A549 (cell line): ENCODE measurements at regions not wholly inside any gene's neighbourhood (a gene's known extent, or its start where the extent isn't known, plus 50 kb on each side); places are given as distances from the start of the nearest gene placed in this dataset.

ENCODE experiments used
- ATAC-seq, 2 experiments: fragments of 200-7000 bp in 1 of 2; fragments of >200 bp in 1 of 2; cut with Nextera tagmentation in 1 of 2; cut with Tn5 transposase in 1 of 2; 3 replicates each; pipeline versions ENCODE4 v1.8.0 to v1.9.1; 2018 to 2020; ENCODE audit warnings: mild to moderate bottlenecking in 1 of 2, moderate library complexity in 1 of 2
- CTCF ChIA-PET: fragments of 300-600 bp; sonication (Branson Sonifier 250); formaldehyde crosslinking; extraction: SDS; loops from one replicate; lab custom pipeline; 2021; ENCODE audit warnings: antibody characterized with exemption, inconsistent platforms; lab: Yijun Ruan, JAX
- POLR2A ChIA-PET: fragments of 350-600 bp; formaldehyde crosslinking; extraction: SDS; loops from one replicate; lab custom pipeline; 2021; ENCODE audit warnings: antibody characterized with exemption, inconsistent platforms; lab: Yijun Ruan, JAX
- DNase-seq, 2 experiments: peaks; one replicate each; pipeline versions ENCODE4 v3.0.0 to v3.0.0-alpha.2; 2011 to 2016; ENCODE audit warnings: low read depth in 1 of 2, low spot score in 1 of 2
- FAIRE-seq: peaks from 2 replicates; lab custom pipeline; 2011; peaks lifted over from hg19 to GRCh38; lab: Jason Lieb, UNC
- H3K27ac ChIP-seq, 2 experiments: fragments of >200 bp; sonication (Bioruptor Twin); formaldehyde crosslinking; 3 replicates each; pipeline ENCODE4 v1.5.1; 2016 to 2017
- H3K4me1 ChIP-seq: fragments of >200 bp; sonication (Bioruptor Twin); formaldehyde crosslinking; 3 replicates; pipeline ENCODE4 v1.6.1; 2016
- H3K4me2 ChIP-seq: fragments of >200 bp; sonication (Bioruptor Twin); formaldehyde crosslinking; 3 replicates; pipeline ENCODE4 v1.6.1; 2016
- H3K4me3 ChIP-seq: fragments of >200 bp; sonication (Bioruptor Twin); formaldehyde crosslinking; 3 replicates; pipeline ENCODE4 v1.5.1; 2016
- H3K9me3 ChIP-seq: fragments of >200 bp; sonication (Bioruptor Twin); formaldehyde crosslinking; 3 replicates; pipeline ENCODE4 v1.6.1; 2016
- BHLHE40 ChIP-seq: IDR thresholded peaks from 2 replicates; pipeline ENCODE4 v1.6.1; 2012; ENCODE audit warnings: low read depth, low read length, inconsistent platforms
- CBX8 ChIP-seq: fragments of 200-600 bp; sonication (generic); IDR thresholded peaks from 2 replicates; pipeline ENCODE4 v1.6.1; 2016
- CHD2 ChIP-seq: fragments of 150-350 bp; IDR thresholded peaks from 2 replicates; pipeline ENCODE4 v1.6.1; 2014; ENCODE audit warnings: low read length; ENCODE audit not compliant: partially characterized antibody
- EP300 ChIP-seq, 2 experiments: fragments of >200 bp; sonication (Bioruptor Twin); formaldehyde crosslinking; IDR thresholded peaks; 2 replicates in 1 of 2; 3 replicates in 1 of 2; pipeline ENCODE4 v1.6.1; 2016 to 2017
- ESRRA ChIP-seq: fragments of 150-350 bp; IDR thresholded peaks from 2 replicates; pipeline ENCODE4 v1.6.1; 2014; ENCODE audit warnings: mild to moderate bottlenecking, low read length, borderline replicate concordance
- FOSB ChIP-seq: fragments of 250-450 bp; sonication (Bioruptor Pico); IDR thresholded peaks from 2 replicates; pipeline ENCODE4 v1.5.0; 2020; ENCODE audit warnings: mild to moderate bottlenecking, moderate library complexity
- GATA3 ChIP-seq: IDR thresholded peaks from 2 replicates; pipeline ENCODE4 v1.6.1; 2012; ENCODE audit warnings: borderline replicate concordance
- HDAC2 ChIP-seq: fragments of 200-600 bp; sonication (generic); IDR thresholded peaks from 2 replicates; pipeline ENCODE4 v1.6.1; 2016
- HOXA7 ChIP-seq: fragments of 250-450 bp; sonication (Bioruptor Pico); IDR thresholded peaks from 2 replicates; pipeline ENCODE4 v1.5.0; 2020; ENCODE audit warnings: mild to moderate bottlenecking, moderate library complexity
- HOXB13 ChIP-seq: fragments of 250-450 bp; sonication (Bioruptor Pico); IDR thresholded peaks from 2 replicates; pipeline ENCODE4 v1.5.0; 2020; ENCODE audit warnings: low read depth, mild to moderate bottlenecking, moderate library complexity
- JUN ChIP-seq, 2 experiments: fragments of >200 bp; sonication (Bioruptor Twin); formaldehyde crosslinking; IDR thresholded peaks; 2 replicates in 1 of 2; 3 replicates in 1 of 2; pipeline ENCODE4 v1.6.1; 2016 to 2017
- JUNB ChIP-seq: fragments of >200 bp; sonication (Bioruptor Twin); formaldehyde crosslinking; IDR thresholded peaks from 2 replicates; pipeline ENCODE4 v1.6.1; 2016
- KDM5A ChIP-seq: fragments of 200-600 bp; sonication (generic); IDR thresholded peaks from 2 replicates; pipeline ENCODE4 v1.6.1; 2016; ENCODE audit warnings: antibody characterized with exemption, mild to moderate bottlenecking
- NFE2L2 ChIP-seq: fragments of 150-350 bp; conservative IDR thresholded peaks from 2 replicates; pipeline ENCODE4 v1.6.1; 2014; ENCODE audit warnings: low read length
- POLR2A ChIP-seq: IDR thresholded peaks from 2 replicates; pipeline ENCODE4 v1.6.1; 2012; ENCODE audit warnings: mild to moderate bottlenecking, low read length
- RNF2 ChIP-seq: fragments of 200-600 bp; sonication (generic); IDR thresholded peaks from 2 replicates; pipeline ENCODE4 v1.6.1; 2016; ENCODE audit warnings: low read depth, mild to moderate bottlenecking, antibody characterized with exemption, moderate library complexity, borderline replicate concordance
- SREBF2 ChIP-seq: fragments of 450-650 bp; IDR thresholded peaks from 2 replicates; pipeline ENCODE4 v1.6.1; 2014; ENCODE audit warnings: mild to moderate bottlenecking, moderate library complexity
- ZC3H11A ChIP-seq: fragments of 450-650 bp; IDR thresholded peaks from 2 replicates; pipeline ENCODE4 v1.6.1; 2014; ENCODE audit warnings: antibody characterized with exemption, mild to moderate bottlenecking
- ZFP36 ChIP-seq: fragments of 450-650 bp; IDR thresholded peaks from 2 replicates; pipeline ENCODE4 v1.6.1; 2014; ENCODE audit warnings: borderline replicate concordance; ENCODE audit not compliant: partially characterized antibody
- ZNF302 ChIP-seq: fragments of 250-450 bp; sonication (Bioruptor Pico); IDR thresholded peaks from 2 replicates; pipeline ENCODE4 v1.9.0; 2021; ENCODE audit warnings: inconsistent platforms, mild to moderate bottlenecking, moderate library complexity
- ZSCAN20 ChIP-seq: fragments of 250-450 bp; sonication (Bioruptor Pico); IDR thresholded peaks from 2 replicates; pipeline ENCODE4 v1.8.0; 2022; ENCODE audit warnings: mild to moderate bottlenecking, moderate library complexity
- WGBS: methylation state at CpG from one replicate; pipeline ENCODE4 v1.1.6; 2017; ENCODE audit errors: missing lambda C conversion rate; 5-methylcytosine and 5-hydroxymethylcytosine counted together
- TF ChIP-seq, protein P1 (sequence below): fragments of 450-650 bp; IDR thresholded peaks from 2 replicates; pipeline ENCODE4 v1.6.1; 2014; ENCODE audit warnings: antibody characterized with exemption
- TF ChIP-seq, protein P2 (sequence below): IDR thresholded peaks from 2 replicates; pipeline ENCODE4 v1.6.1; 2012; ENCODE audit warnings: low read depth, borderline replicate concordance
- TF ChIP-seq, protein P3 (sequence below): fragments of 150-350 bp; IDR thresholded peaks from 2 replicates; pipeline ENCODE4 v1.6.1; 2014; ENCODE audit warnings: low read depth, mild to moderate bottlenecking, low read length
- TF ChIP-seq, protein P4 (sequence below): IDR thresholded peaks from 2 replicates; pipeline ENCODE4 v1.6.1; 2012
- TF ChIP-seq, protein P5 (sequence below): fragments of >200 bp; sonication (Bioruptor Twin); formaldehyde crosslinking; IDR thresholded peaks from 3 replicates; pipeline ENCODE4 v1.5.1; 2016
- TF ChIP-seq, protein P6 (sequence below): fragments of 200-600 bp; sonication (generic); IDR thresholded peaks from 2 replicates; pipeline ENCODE4 v1.6.1; 2016; ENCODE audit warnings: antibody characterized with exemption, mild to moderate bottlenecking, moderate library complexity

DNA sequence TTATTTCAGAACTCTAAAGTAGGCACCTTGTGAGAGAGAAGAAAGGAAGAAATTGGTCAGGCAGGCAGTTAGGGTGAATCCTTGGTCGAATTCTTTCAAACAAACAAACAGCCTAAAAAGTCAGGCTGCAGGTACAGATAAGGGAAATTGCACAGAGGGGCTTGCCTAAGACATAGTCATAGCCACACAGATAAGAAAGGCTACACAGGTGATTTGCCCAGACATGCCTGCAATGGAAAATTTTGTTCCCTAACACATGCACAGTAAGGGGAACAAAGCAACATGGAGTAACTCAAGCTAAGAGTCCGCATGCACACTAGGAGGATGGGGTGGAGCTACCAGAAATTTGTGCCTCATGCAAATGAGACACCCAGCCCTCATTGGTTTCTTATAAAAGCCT lies 91.4 kb upstream of the TUSC7 start:
- TF ChIP-seq HOXA7 = no peak
- TF ChIP-seq GATA3 = no peak
- no peak for TF ChIP-seq JUN (IDR thresholded peaks at IDR 0.05)
- no peak for TF ChIP-seq KDM5A
- TF ChIP-seq ESRRA = no peak
- TF ChIP-seq, protein P1, sequence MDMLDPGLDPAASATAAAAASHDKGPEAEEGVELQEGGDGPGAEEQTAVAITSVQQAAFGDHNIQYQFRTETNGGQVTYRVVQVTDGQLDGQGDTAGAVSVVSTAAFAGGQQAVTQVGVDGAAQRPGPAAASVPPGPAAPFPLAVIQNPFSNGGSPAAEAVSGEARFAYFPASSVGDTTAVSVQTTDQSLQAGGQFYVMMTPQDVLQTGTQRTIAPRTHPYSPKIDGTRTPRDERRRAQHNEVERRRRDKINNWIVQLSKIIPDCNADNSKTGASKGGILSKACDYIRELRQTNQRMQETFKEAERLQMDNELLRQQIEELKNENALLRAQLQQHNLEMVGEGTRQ = no peak
- TF ChIP-seq ZFP36 = no peak
- no peak for TF ChIP-seq BHLHE40
- TF ChIP-seq CBX8 = no peak
- TF ChIP-seq HDAC2 = no peak
- no peak for TF ChIP-seq CHD2
- no peak for TF ChIP-seq NFE2L2
- no peak for TF ChIP-seq ZC3H11A
- TF ChIP-seq, protein P2, sequence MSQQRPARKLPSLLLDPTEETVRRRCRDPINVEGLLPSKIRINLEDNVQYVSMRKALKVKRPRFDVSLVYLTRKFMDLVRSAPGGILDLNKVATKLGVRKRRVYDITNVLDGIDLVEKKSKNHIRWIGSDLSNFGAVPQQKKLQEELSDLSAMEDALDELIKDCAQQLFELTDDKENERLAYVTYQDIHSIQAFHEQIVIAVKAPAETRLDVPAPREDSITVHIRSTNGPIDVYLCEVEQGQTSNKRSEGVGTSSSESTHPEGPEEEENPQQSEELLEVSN = no peak
- no peak for TF ChIP-seq FOSB
- TF ChIP-seq, protein P3, sequence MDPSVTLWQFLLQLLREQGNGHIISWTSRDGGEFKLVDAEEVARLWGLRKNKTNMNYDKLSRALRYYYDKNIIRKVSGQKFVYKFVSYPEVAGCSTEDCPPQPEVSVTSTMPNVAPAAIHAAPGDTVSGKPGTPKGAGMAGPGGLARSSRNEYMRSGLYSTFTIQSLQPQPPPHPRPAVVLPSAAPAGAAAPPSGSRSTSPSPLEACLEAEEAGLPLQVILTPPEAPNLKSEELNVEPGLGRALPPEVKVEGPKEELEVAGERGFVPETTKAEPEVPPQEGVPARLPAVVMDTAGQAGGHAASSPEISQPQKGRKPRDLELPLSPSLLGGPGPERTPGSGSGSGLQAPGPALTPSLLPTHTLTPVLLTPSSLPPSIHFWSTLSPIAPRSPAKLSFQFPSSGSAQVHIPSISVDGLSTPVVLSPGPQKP = no peak
- TF ChIP-seq RNF2 = no peak
- TF ChIP-seq, protein P4, sequence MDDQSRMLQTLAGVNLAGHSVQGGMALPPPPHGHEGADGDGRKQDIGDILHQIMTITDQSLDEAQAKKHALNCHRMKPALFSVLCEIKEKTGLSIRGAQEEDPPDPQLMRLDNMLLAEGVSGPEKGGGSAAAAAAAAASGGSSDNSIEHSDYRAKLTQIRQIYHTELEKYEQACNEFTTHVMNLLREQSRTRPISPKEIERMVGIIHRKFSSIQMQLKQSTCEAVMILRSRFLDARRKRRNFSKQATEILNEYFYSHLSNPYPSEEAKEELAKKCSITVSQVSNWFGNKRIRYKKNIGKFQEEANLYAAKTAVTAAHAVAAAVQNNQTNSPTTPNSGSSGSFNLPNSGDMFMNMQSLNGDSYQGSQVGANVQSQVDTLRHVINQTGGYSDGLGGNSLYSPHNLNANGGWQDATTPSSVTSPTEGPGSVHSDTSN = no peak
- no peak for DNase-seq
- no peak for ATAC-seq
- CTCF ChIA-PET = interaction anchor here (1.7 kb wide), 1 partner anchor 22 kb away, joined by 4 read pairs; no protein-coding TSS in a partner anchor
- H3K9me3 ChIP-seq = no peaks in the 10 kb centered on the region
- POLR2A ChIA-PET = no interaction called here
- no peak for FAIRE-seq
- whole genome bisulfite sequencing = 6% methylated on average over 2 of the region's 2 CpGs
- no peaks in the 10 kb centered on the region for H3K4me1 ChIP-seq
- no peak overlapping the region for H3K4me3 ChIP-seq
- no peak overlapping the region for H3K27ac ChIP-seq
- no peak overlapping the region for H3K4me2 ChIP-seq

DNA sequence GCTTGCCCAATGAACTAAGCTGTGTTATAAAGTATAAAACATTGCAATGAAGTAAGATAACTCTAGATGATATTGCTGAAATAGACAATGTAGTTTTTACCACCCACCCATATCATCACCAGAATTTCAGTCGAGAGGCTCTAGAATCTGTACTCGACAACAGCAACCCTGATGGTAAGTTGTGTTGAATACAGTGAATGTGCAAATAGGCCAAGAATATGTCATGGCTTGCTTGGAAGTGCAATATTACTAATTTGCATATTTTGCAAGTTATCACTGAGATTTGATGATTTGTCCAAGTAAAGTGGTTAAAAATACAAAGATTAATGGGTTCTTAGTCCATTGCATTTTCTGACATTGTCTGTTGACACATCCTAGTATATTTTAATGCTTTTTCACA lies 90.6 kb upstream of the TUSC7 start:
- H3K4me3 ChIP-seq = no peak overlapping the region
- H3K4me1 ChIP-seq = no peaks in the 10 kb centered on the region
- H3K9me3 ChIP-seq = no peaks in the 10 kb centered on the region
- DNase-seq = no peak
- ChIA-PET CTCF (interaction anchor here (1.7 kb wide), 1 partner anchor 22 kb away, joined by 4 read pairs; no protein-coding TSS in a partner anchor), POLR2A (no interaction called here)
- H3K27ac ChIP-seq = no peak overlapping the region
- TF ChIP-seq, protein P5, sequence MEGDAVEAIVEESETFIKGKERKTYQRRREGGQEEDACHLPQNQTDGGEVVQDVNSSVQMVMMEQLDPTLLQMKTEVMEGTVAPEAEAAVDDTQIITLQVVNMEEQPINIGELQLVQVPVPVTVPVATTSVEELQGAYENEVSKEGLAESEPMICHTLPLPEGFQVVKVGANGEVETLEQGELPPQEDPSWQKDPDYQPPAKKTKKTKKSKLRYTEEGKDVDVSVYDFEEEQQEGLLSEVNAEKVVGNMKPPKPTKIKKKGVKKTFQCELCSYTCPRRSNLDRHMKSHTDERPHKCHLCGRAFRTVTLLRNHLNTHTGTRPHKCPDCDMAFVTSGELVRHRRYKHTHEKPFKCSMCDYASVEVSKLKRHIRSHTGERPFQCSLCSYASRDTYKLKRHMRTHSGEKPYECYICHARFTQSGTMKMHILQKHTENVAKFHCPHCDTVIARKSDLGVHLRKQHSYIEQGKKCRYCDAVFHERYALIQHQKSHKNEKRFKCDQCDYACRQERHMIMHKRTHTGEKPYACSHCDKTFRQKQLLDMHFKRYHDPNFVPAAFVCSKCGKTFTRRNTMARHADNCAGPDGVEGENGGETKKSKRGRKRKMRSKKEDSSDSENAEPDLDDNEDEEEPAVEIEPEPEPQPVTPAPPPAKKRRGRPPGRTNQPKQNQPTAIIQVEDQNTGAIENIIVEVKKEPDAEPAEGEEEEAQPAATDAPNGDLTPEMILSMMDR = no peak
- TF ChIP-seq RNF2 = no peak
- no peak for TF ChIP-seq JUNB
- no peak for TF ChIP-seq EP300 (IDR thresholded peaks at IDR 0.05)
- TF ChIP-seq ZNF302 (CRISPR knock-in tag) = no peak
- no peak for TF ChIP-seq POLR2A
- no peak for TF ChIP-seq HOXB13 (CRISPR knock-in tag)
- TF ChIP-seq, protein P6, sequence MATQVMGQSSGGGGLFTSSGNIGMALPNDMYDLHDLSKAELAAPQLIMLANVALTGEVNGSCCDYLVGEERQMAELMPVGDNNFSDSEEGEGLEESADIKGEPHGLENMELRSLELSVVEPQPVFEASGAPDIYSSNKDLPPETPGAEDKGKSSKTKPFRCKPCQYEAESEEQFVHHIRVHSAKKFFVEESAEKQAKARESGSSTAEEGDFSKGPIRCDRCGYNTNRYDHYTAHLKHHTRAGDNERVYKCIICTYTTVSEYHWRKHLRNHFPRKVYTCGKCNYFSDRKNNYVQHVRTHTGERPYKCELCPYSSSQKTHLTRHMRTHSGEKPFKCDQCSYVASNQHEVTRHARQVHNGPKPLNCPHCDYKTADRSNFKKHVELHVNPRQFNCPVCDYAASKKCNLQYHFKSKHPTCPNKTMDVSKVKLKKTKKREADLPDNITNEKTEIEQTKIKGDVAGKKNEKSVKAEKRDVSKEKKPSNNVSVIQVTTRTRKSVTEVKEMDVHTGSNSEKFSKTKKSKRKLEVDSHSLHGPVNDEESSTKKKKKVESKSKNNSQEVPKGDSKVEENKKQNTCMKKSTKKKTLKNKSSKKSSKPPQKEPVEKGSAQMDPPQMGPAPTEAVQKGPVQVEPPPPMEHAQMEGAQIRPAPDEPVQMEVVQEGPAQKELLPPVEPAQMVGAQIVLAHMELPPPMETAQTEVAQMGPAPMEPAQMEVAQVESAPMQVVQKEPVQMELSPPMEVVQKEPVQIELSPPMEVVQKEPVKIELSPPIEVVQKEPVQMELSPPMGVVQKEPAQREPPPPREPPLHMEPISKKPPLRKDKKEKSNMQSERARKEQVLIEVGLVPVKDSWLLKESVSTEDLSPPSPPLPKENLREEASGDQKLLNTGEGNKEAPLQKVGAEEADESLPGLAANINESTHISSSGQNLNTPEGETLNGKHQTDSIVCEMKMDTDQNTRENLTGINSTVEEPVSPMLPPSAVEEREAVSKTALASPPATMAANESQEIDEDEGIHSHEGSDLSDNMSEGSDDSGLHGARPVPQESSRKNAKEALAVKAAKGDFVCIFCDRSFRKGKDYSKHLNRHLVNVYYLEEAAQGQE = no peak
- no peak for TF ChIP-seq ZSCAN20
- no peak for TF ChIP-seq CHD2
- no peak for TF ChIP-seq SREBF2
- no peak for ATAC-seq
- no peak overlapping the region for H3K4me2 ChIP-seq
- FAIRE-seq = no peak
- WGBS = 2% methylated on average over 2 of the region's 2 CpGs
